Loucy (cell line): ENCODE measurements at regions not wholly inside any gene's neighbourhood (a gene's known extent, or its start where the extent isn't known, plus 50 kb on each side); places are given as distances from the start of the nearest gene placed in this dataset.

Experiments used
- H2AFZ ChIP-seq: fragments of 200-600 bp; sonication (generic); 2 replicates; pipeline ENCODE4 v1.6.0; 2016; ENCODE audit warnings: antibody characterized with exemption, mild to moderate bottlenecking, low read length, moderate library complexity
- H3F3A ChIP-seq: fragments of 200-600 bp; 2 replicates; pipeline ENCODE4 v1.6.0; 2016; ENCODE audit warnings: antibody characterized with exemption, low read depth, mild to moderate bottlenecking
- H3K27me3 ChIP-seq: fragments of 200-600 bp; sonication (generic); 2 replicates; pipeline ENCODE4 v1.6.1; 2014; ENCODE audit warnings: low read length, mild to moderate bottlenecking; ENCODE audit not compliant: insufficient read depth, poor library complexity, severe bottlenecking
- H3K36me3 ChIP-seq: fragments of 200-600 bp; sonication (generic); 2 replicates; pipeline ENCODE4 v1.6.1; 2016; ENCODE audit warnings: low read length; ENCODE audit not compliant: insufficient read depth
- H3K4me1 ChIP-seq: fragments of 200-600 bp; sonication (generic); 2 replicates; pipeline ENCODE4 v1.5.1; 2014; ENCODE audit warnings: low read length, mild to moderate bottlenecking; ENCODE audit not compliant: insufficient read depth, poor library complexity, severe bottlenecking
- H3K4me2 ChIP-seq: fragments of 200-600 bp; sonication (generic); 2 replicates; pipeline ENCODE4 v1.6.0; 2014; ENCODE audit warnings: antibody characterized with exemption, low read length, low read depth, mild to moderate bottlenecking; ENCODE audit not compliant: poor library complexity, severe bottlenecking
- H3K4me3 ChIP-seq: fragments of 200-600 bp; sonication (generic); 2 replicates; pipeline ENCODE4 v1.5.1; 2014; ENCODE audit warnings: low read length, mild to moderate bottlenecking, mixed read lengths; ENCODE audit not compliant: poor library complexity, severe bottlenecking
- H3K79me2 ChIP-seq: fragments of 200-600 bp; sonication (generic); 2 replicates; pipeline ENCODE4 v1.6.1; 2014; ENCODE audit warnings: low read length; ENCODE audit not compliant: insufficient read depth
- H3K9ac ChIP-seq: fragments of 200-600 bp; sonication (generic); 2 replicates; pipeline ENCODE4 v1.6.0; 2014; ENCODE audit warnings: mild to moderate bottlenecking, low read depth, low read length, moderate library complexity; ENCODE audit not compliant: poor library complexity, severe bottlenecking
- H3K9me2 ChIP-seq: fragments of 200-600 bp; sonication (generic); replicated peaks from 2 replicates; pipeline ENCODE4 v1.6.1; 2016; ENCODE audit warnings: low read depth, low read length, mixed read lengths
- H3K9me3 ChIP-seq: fragments of 200-600 bp; sonication (generic); 2 replicates; pipeline ENCODE4 v1.6.1; 2014; ENCODE audit warnings: mild to moderate bottlenecking, antibody characterized with exemption, low read length, low read depth; ENCODE audit not compliant: insufficient read depth
- H4K20me1 ChIP-seq: fragments of 200-600 bp; sonication (generic); 2 replicates; pipeline ENCODE4 v1.6.0; 2014; ENCODE audit warnings: antibody characterized with exemption, low read length, mild to moderate bottlenecking; ENCODE audit not compliant: insufficient read depth, poor library complexity, severe bottlenecking
- CTCF ChIP-seq: fragments of 200-600 bp; sonication (generic); conservative IDR thresholded peaks from 2 replicates; pipeline ENCODE4 v1.5.1; 2014; ENCODE audit warnings: mild to moderate bottlenecking, antibody characterized with exemption, low read length
- EZH2phosphoT487 ChIP-seq: fragments of 200-600 bp; IDR thresholded peaks from 2 replicates; pipeline ENCODE4 v1.6.1; 2018; ENCODE audit warnings: antibody characterized with exemption, mild to moderate bottlenecking, moderate library complexity, borderline replicate concordance

- H3K9me2 ChIP-seq = no peaks in the 10 kb centered on the region
- H3K9ac ChIP-seq = no peak overlapping the region
- no peak overlapping the region for H2AFZ ChIP-seq
- no peaks in the 10 kb centered on the region for H3K36me3 ChIP-seq
- no peaks in the 10 kb centered on the region for H3F3A ChIP-seq
- no peak overlapping the region for H3K4me3 ChIP-seq
- H4K20me1 ChIP-seq = no peaks in the 10 kb centered on the region
- H3K27me3 ChIP-seq = no peaks in the 10 kb centered on the region
- TF ChIP-seq CTCF (no peak), EZH2phosphoT487 (no peak)
- no peaks in the 10 kb centered on the region for H3K79me2 ChIP-seq
- H3K4me1 ChIP-seq = no peaks in the 10 kb centered on the region
- no peak overlapping the region for H3K4me2 ChIP-seq
- no peaks in the 10 kb centered on the region for H3K9me3 ChIP-seq
Observed at GRCh38 chr10:31187607-31188210, 131.3 kb upstream of the ZEB1 start.

GRCh38 chr10:31188792-31189406 is 130.1 kb upstream of the ZEB1 start:
- no peaks in the 10 kb centered on the region for H3K79me2 ChIP-seq
- H3K9ac ChIP-seq = no peak overlapping the region
- no peaks in the 10 kb centered on the region for H3K9me3 ChIP-seq
- TF ChIP-seq EZH2phosphoT487 = no peak
- no peak for TF ChIP-seq CTCF
- no peaks in the 10 kb centered on the region for H3K4me1 ChIP-seq
- no peaks in the 10 kb centered on the region for H3K36me3 ChIP-seq
- no peaks in the 10 kb centered on the region for H3K27me3 ChIP-seq
- no peak overlapping the region for H3K4me2 ChIP-seq
- H2AFZ ChIP-seq = no peak overlapping the region
- H4K20me1 ChIP-seq = no peaks in the 10 kb centered on the region
- H3K4me3 ChIP-seq = no peak overlapping the region
- H3K9me2 ChIP-seq = no peaks in the 10 kb centered on the region
- no peaks in the 10 kb centered on the region for H3F3A ChIP-seq

- no peak overlapping the region for H3K4me2 ChIP-seq
- no peaks in the 10 kb centered on the region for H3K9me3 ChIP-seq
- no peaks in the 10 kb centered on the region for H3F3A ChIP-seq
- TF ChIP-seq CTCF = no peak
- TF ChIP-seq EZH2phosphoT487 = no peak
- H3K79me2 ChIP-seq = no peaks in the 10 kb centered on the region
- H4K20me1 ChIP-seq = no peaks in the 10 kb centered on the region
- no peak overlapping the region for H3K9ac ChIP-seq
- H3K4me3 ChIP-seq = no peak overlapping the region
- no peaks in the 10 kb centered on the region for H3K27me3 ChIP-seq
- H2AFZ ChIP-seq = no peak overlapping the region
- H3K9me2 ChIP-seq = no peaks in the 10 kb centered on the region
- H3K4me1 ChIP-seq = no peaks in the 10 kb centered on the region
- no peaks in the 10 kb centered on the region for H3K36me3 ChIP-seq
Observed at GRCh38 chr10:31190488-31190887, 128.5 kb upstream of the ZEB1 start.
